Central memory CD8-positive, alpha-beta T cell (primary cell): ENCODE measurements at regions not wholly inside any gene's neighbourhood (a gene's known extent, or its start where the extent isn't known, plus 50 kb on each side); places are given as distances from the start of the nearest gene placed in this dataset.

ENCODE experiments used
- ATAC-seq: fragments of 150-1000 bp; cut with Tn5 transposase; replicated peaks from 2 replicates; pipeline ENCODE4 v1.10.0; 2022; ENCODE audit warnings: mild to moderate bottlenecking, moderate FRiP score, moderate number of reproducible peaks; ENCODE audit not compliant: poor library complexity, severe bottlenecking; ENCODE audit errors: extremely low read depth
- DNase-seq, 2 donors: peaks; one replicate each; pipeline ENCODE4 v3.0.0; 2021; ENCODE audit warnings: low spot score in 2 of 2
- H3K27ac Mint-ChIP-seq: one replicate; pipeline ENCODE4 v1.8.0; 2022; ENCODE audit warnings: low read depth, mild to moderate bottlenecking, moderate library complexity, mixed read lengths
- H3K27me3 Mint-ChIP-seq: one replicate; pipeline ENCODE4 v1.8.0; 2022; ENCODE audit warnings: mixed read lengths
- H3K36me3 Mint-ChIP-seq: one replicate; pipeline ENCODE4 v1.8.0; 2022; ENCODE audit warnings: mild to moderate bottlenecking, moderate library complexity, mixed read lengths; ENCODE audit not compliant: insufficient read depth
- H3K4me1 Mint-ChIP-seq: one replicate; pipeline ENCODE4 v1.8.0; 2022; ENCODE audit warnings: mixed read lengths
- H3K4me3 Mint-ChIP-seq: one replicate; pipeline ENCODE4 v1.8.0; 2022; ENCODE audit warnings: mild to moderate bottlenecking, moderate library complexity, mixed read lengths
- H3K9me3 Mint-ChIP-seq: one replicate; pipeline ENCODE4 v1.8.0; 2022; ENCODE audit warnings: mixed read lengths

GRCh38 chr6:134723081-134723871, 226.6 kb downstream of the ALDH8A1 start:
- Mint-ChIP-seq H3K4me3 (no peak overlapping the region), H3K4me1 (no peaks in the 10 kb centered on the region), H3K27me3 (peaks cover 50% of the 10 kb centered on the region), H3K36me3 (no peaks in the 10 kb centered on the region), H3K9me3 (no peaks in the 10 kb centered on the region), H3K27ac (no peak overlapping the region)
- ATAC-seq (no peak), DNase-seq (no peak)

DNA sequence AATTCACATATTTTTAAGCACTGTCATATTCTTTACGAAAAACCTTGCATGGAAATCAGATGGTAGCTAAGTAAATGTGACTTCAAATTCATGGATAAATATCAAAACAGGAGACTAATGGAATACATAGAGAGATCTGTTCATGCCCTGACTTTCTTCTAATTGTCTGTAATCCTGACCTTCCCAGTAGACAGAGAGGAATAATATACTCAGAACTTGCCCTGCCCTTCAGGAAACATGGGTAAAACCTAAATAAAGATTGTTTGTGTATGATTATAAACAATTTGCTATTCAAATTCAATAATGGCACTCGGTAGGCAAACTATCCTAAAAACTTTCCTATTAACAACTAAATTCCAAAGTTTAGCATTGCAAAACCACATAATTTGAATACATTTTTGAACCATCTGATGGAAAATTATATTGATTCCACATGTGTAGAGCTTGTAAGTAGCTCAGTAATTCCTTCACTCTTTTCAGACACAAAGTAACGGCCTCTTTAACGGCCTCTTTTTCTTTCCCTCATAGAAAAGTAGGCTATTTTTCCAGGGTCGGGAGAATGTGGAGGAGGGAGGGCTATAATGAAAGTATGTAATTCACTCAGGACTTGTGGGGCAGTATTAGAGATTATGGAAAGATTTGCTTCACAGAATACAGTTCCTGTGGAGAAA, 227.6 kb downstream of the ALDH8A1 start:
- Mint-ChIP-seq H3K36me3 (no peaks in the 10 kb centered on the region), H3K4me3 (no peak overlapping the region), H3K4me1 (no peaks in the 10 kb centered on the region), H3K27ac (no peak overlapping the region), H3K9me3 (no peaks in the 10 kb centered on the region), H3K27me3 (peaks cover 43% of the 10 kb centered on the region)
- ATAC-seq (no peak), DNase-seq (no peak)

DNA sequence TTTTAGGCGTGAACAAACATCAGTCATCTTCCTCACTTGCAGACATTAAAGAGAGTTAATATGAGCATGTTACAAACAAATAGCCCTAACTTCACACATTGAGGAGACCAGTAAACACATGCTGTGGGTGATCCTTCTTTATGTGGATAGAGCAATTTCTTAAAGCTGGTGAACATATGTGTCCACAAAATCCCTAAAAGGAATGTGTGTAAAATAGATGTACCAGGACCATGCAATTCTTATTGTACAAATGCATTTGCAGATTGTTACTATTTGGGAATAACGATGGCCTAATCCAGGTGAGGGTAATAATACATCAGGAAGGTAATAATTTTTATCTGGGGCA, 228.9 kb downstream of the ALDH8A1 start:
- ATAC-seq (no peak), DNase-seq (no peak)
- H3K9me3 Mint-ChIP-seq, result no peaks in the 10 kb centered on the region

DNA sequence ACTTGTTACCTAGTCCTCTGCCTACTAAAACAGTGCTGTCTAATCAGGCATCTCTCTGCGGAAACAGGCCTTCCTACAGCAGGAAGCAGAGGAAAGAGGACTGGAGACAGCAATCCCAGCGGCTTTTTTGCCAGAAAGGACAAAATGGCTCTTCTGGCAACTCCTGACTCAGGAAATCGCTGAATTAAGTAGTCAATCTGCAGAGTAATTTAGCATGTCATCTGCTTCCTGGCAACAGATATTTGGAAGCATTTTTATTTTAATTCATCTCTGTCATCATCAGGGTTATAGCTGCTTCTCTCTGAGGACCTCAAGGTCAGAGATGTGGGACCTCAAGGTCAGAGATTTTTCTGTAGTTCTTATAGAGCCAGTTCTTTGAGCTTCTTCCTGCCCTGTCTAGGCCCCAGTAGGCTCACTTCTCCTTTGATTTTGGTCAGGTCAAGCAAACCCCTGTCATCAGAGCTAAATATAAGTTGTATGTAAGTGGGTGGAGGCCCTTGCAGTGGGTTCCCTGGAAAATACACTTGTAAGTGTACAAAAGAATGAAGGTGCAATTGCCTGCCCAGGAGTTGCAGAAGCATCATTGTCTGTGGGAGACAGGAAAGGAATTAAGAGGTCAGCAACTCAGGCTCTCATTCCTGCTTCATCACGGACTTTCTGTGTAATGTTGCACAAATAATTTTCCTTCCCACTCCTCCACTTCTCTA, 229.4 kb downstream of the ALDH8A1 start:
- H3K27ac Mint-ChIP-seq, result no peak overlapping the region
- no peaks in the 10 kb centered on the region for H3K4me1 Mint-ChIP-seq
- H3K27me3 Mint-ChIP-seq, result peaks cover 33% of the 10 kb centered on the region
- no peak overlapping the region for H3K4me3 Mint-ChIP-seq
- H3K36me3 Mint-ChIP-seq, result no peaks in the 10 kb centered on the region
- no peaks in the 10 kb centered on the region for H3K9me3 Mint-ChIP-seq
- ATAC-seq (no peak), DNase-seq (no peak)

More for the DNA sequence above, 228.9 kb downstream of the ALDH8A1 start:
- Mint-ChIP-seq H3K4me3 (no peak overlapping the region), H3K4me1 (no peaks in the 10 kb centered on the region), H3K36me3 (no peaks in the 10 kb centered on the region), H3K27me3 (peaks cover 32% of the 10 kb centered on the region), H3K27ac (no peak overlapping the region)

DNA sequence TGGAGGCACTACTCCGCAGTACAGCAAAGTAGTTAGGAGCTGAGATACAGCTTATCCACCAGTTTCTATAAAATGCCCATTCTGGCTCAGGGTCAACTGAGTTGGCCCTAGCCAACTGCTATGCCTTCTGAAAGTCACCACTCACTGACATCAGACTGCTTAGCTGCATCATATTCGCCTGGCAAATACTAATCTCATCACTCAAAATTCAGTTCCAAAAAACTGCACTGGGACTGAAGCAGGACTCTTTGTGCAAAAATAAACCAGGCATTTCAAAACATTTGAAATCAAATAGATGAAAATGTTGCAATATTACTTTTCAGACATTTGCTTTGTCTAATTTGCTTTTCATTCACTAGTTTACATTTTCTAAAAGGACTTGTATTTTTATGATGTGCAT, 230.0 kb downstream of the ALDH8A1 start:
- no peak for DNase-seq
- no peaks in the 10 kb centered on the region for H3K36me3 Mint-ChIP-seq
- H3K27ac Mint-ChIP-seq, result no peak overlapping the region
- H3K4me1 Mint-ChIP-seq, result no peaks in the 10 kb centered on the region
- peaks cover 37% of the 10 kb centered on the region for H3K27me3 Mint-ChIP-seq
- ATAC-seq, result no peak
- no peaks in the 10 kb centered on the region for H3K9me3 Mint-ChIP-seq
- no peak overlapping the region for H3K4me3 Mint-ChIP-seq

- DNase-seq, result no peak
- H3K27me3 Mint-ChIP-seq, result peaks cover 44% of the 10 kb centered on the region
- no peaks in the 10 kb centered on the region for H3K36me3 Mint-ChIP-seq
- no peak overlapping the region for H3K27ac Mint-ChIP-seq
- H3K4me1 Mint-ChIP-seq, result no peaks in the 10 kb centered on the region
- H3K4me3 Mint-ChIP-seq, result no peak overlapping the region
- no peaks in the 10 kb centered on the region for H3K9me3 Mint-ChIP-seq
- ATAC-seq, result no peak
These were observed 230.6 kb downstream of the ALDH8A1 start for GRCh38 chr6:134719286-134719685.

DNA sequence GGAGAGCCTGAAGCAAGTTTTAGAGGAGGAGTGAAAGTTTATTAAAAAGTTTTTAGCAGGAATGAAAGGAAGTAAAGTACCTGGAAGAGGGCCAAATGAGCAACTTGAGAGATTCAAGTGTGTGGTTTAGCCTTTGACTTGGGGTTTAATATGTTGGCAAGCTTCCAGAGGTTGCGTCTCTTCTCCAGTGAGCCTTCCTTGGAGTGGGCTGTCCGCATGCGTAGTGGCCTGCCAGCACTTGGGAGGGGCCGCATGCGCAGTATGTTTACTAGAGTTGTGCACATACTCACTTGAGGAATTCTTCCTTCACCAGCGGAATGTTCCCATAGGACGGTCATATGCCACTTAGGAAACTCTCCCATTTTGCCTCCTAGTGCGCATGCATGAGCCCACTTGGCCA, 235.2 kb downstream of the ALDH8A1 start:
- H3K4me1 Mint-ChIP-seq, result no peaks in the 10 kb centered on the region
- H3K4me3 Mint-ChIP-seq, result no peak overlapping the region
- ATAC-seq (no peak), DNase-seq (no peak)
- no peaks in the 10 kb centered on the region for H3K9me3 Mint-ChIP-seq
- peaks cover 53% of the 10 kb centered on the region for H3K27me3 Mint-ChIP-seq
- no peaks in the 10 kb centered on the region for H3K36me3 Mint-ChIP-seq
- no peak overlapping the region for H3K27ac Mint-ChIP-seq

GRCh38 chr6:134714113-134714512, 235.8 kb downstream of the ALDH8A1 start:
- H3K36me3 Mint-ChIP-seq, result no peaks in the 10 kb centered on the region
- no peak for ATAC-seq
- no peak overlapping the region for H3K27ac Mint-ChIP-seq
- no peaks in the 10 kb centered on the region for H3K9me3 Mint-ChIP-seq
- peaks cover 53% of the 10 kb centered on the region for H3K27me3 Mint-ChIP-seq
- no peak overlapping the region for H3K4me3 Mint-ChIP-seq
- H3K4me1 Mint-ChIP-seq, result no peaks in the 10 kb centered on the region
- no peak for DNase-seq

- H3K27ac Mint-ChIP-seq, result no peak overlapping the region
- no peak overlapping the region for H3K4me3 Mint-ChIP-seq
- no peaks in the 10 kb centered on the region for H3K36me3 Mint-ChIP-seq
- ATAC-seq, result no peak
- no peaks in the 10 kb centered on the region for H3K9me3 Mint-ChIP-seq
- DNase-seq, result no peak
- peaks cover 68% of the 10 kb centered on the region for H3K27me3 Mint-ChIP-seq
- no peaks in the 10 kb centered on the region for H3K4me1 Mint-ChIP-seq
These were observed 237.6 kb downstream of the ALDH8A1 start for GRCh38 chr6:134712311-134712710.

- ATAC-seq, result no peak
- Mint-ChIP-seq H3K36me3 (no peaks in the 10 kb centered on the region), H3K27ac (no peak overlapping the region), H3K4me3 (no peak overlapping the region), H3K27me3 (peaks cover 74% of the 10 kb centered on the region), H3K9me3 (no peaks in the 10 kb centered on the region), H3K4me1 (no peaks in the 10 kb centered on the region)
- no peak for DNase-seq
These were observed 241.8 kb downstream of the ALDH8A1 start for GRCh38 chr6:134708079-134708478.

- peaks cover 68% of the 10 kb centered on the region for H3K27me3 Mint-ChIP-seq
- no peak overlapping the region for H3K27ac Mint-ChIP-seq
- no peaks in the 10 kb centered on the region for H3K4me1 Mint-ChIP-seq
- DNase-seq (no peak), ATAC-seq (no peak)
- no peaks in the 10 kb centered on the region for H3K36me3 Mint-ChIP-seq
- H3K4me3 Mint-ChIP-seq, result no peak overlapping the region
- H3K9me3 Mint-ChIP-seq, result no peaks in the 10 kb centered on the region
These were observed 242.4 kb downstream of the ALDH8A1 start for GRCh38 chr6:134707342-134708031.

- no peaks in the 10 kb centered on the region for H3K4me1 Mint-ChIP-seq
- ATAC-seq, result no peak
- H3K27me3 Mint-ChIP-seq, result peaks cover 64% of the 10 kb centered on the region
- no peak overlapping the region for H3K27ac Mint-ChIP-seq
- no peaks in the 10 kb centered on the region for H3K36me3 Mint-ChIP-seq
- H3K4me3 Mint-ChIP-seq, result no peak overlapping the region
- no peaks in the 10 kb centered on the region for H3K9me3 Mint-ChIP-seq
- no peak for DNase-seq
These were observed 243.1 kb downstream of the ALDH8A1 start for GRCh38 chr6:134706806-134707205.
